NT2/D1 (cell line): ENCODE measurements at regions not wholly inside any gene's neighbourhood (a gene's known extent, or its start where the extent isn't known, plus 50 kb on each side); places are given as distances from the start of the nearest gene placed in this dataset.

Source experiments
- DNase-seq: peaks from one replicate; pipeline ENCODE4 v3.0.0-alpha.2; 2011; ENCODE audit warnings: low read depth, low spot score
- H3K27me3 ChIP-seq: 2 replicates; pipeline ENCODE4 v1.6.0; 2011; ENCODE audit warnings: mild to moderate bottlenecking; ENCODE audit not compliant: insufficient read length, insufficient read depth
- H3K36me3 ChIP-seq: 2 replicates; pipeline ENCODE4 v1.6.1; 2011; ENCODE audit warnings: mild to moderate bottlenecking, low read length, mixed read lengths; ENCODE audit not compliant: insufficient read depth, insufficient read length
- H3K4me1 ChIP-seq: 2 replicates; pipeline ENCODE4 v1.5.1; 2011; ENCODE audit not compliant: insufficient read depth, insufficient read length
- H3K4me3 ChIP-seq: 2 replicates; pipeline ENCODE4 v1.5.1; 2011; ENCODE audit warnings: low read depth; ENCODE audit not compliant: insufficient read length
- H3K9ac ChIP-seq: 2 replicates; pipeline ENCODE4 v1.6.0; 2011; ENCODE audit warnings: low read depth; ENCODE audit not compliant: insufficient read length
- H3K9me3 ChIP-seq: 2 replicates; pipeline ENCODE4 v1.5.1; 2011; ENCODE audit warnings: mild to moderate bottlenecking, low read length; ENCODE audit not compliant: insufficient read depth
- SUZ12 ChIP-seq: IDR thresholded peaks from 2 replicates; pipeline ENCODE4 v1.6.1; 2011; ENCODE audit not compliant: insufficient read length, insufficient read depth; ENCODE audit errors: extremely low read depth
- YY1 ChIP-seq: IDR thresholded peaks from 2 replicates; pipeline ENCODE4 v1.6.1; 2011; ENCODE audit not compliant: insufficient read length, insufficient read depth
- ZNF274 ChIP-seq: IDR thresholded peaks from 2 replicates; pipeline ENCODE4 v1.6.1; 2011; ENCODE audit warnings: mild to moderate bottlenecking, low read depth, low read length

DNA sequence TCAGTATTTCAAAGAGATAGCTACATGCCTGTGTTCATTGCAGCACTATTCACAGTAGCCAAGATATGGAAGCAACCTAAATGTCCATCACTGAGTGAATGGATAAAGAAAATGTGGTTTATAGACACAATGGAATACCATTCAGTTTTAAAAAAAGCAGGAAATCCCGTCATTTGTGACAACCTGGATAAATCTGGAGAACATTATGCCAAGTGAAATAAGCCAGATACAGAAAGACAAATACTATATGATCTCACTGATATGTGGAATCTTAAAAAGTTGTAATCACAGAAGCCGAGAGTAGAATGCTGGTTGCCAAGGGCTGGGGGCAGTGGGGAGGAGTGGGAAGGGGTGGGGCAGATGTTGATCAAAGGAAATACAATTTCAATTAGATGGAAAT, 235.8 kb upstream of the IGFBP3 start:
- DNase-seq, result no peak
- Histone ChIP-seq H3K27me3 (no peaks in the 10 kb centered on the region), H3K4me1 (no peaks in the 10 kb centered on the region), H3K36me3 (no peaks in the 10 kb centered on the region), H3K9me3 (no peaks in the 10 kb centered on the region), H3K4me3 (no peak overlapping the region), H3K9ac (no peak overlapping the region)
- no peak for TF ChIP-seq SUZ12
- no peak for TF ChIP-seq ZNF274
- TF ChIP-seq YY1, result no peak

DNA sequence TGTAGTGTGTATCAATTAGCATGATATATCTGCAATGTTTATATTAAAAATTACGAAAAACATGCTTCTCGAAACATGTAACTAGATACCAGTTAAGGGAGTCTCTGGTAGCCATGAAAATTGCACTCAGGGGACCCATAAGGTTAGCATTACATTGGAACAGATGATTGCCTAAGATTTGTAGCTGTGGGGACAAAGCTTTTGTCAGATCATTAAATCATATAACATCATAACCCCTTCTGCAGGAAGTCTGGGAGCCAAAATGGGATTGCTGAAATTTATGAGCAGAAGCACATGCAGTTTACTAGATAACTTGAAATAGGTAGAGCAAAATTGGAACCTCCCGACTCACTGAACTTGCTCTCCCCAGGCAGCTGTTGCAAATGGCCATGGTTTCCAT, 235.0 kb upstream of the IGFBP3 start:
- Histone ChIP-seq H3K4me3 (no peak overlapping the region), H3K36me3 (no peaks in the 10 kb centered on the region), H3K27me3 (no peaks in the 10 kb centered on the region), H3K9ac (no peak overlapping the region), H3K4me1 (no peaks in the 10 kb centered on the region), H3K9me3 (no peaks in the 10 kb centered on the region)
- DNase-seq, result no peak
- no peak for TF ChIP-seq SUZ12
- TF ChIP-seq ZNF274, result no peak

DNA sequence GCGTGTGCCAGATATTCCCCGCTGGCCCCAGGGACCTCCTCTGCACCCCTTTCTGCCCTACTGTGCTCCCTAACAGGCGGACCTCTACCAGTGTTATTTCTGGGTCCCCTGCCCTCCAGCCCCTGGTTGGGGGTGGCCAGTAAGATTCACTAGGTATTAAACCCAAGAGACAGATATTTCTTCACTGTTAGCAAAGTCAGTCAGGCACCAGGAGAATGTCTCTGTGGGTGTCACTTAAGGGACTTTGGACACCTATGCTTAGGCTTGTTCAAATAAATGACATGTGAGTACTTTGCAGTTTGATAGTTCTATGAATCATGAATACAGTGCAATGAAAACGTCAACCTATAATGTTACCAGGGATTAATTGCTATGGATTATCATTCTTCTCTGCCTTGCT, 234.3 kb upstream of the IGFBP3 start:
- H3K36me3 ChIP-seq, result no peaks in the 10 kb centered on the region
- no peak overlapping the region for H3K9ac ChIP-seq
- no peaks in the 10 kb centered on the region for H3K4me1 ChIP-seq
- no peaks in the 10 kb centered on the region for H3K9me3 ChIP-seq
- DNase-seq, result no peak
- TF ChIP-seq YY1, result no peak
- TF ChIP-seq ZNF274, result no peak
- no peak for TF ChIP-seq SUZ12
- no peak overlapping the region for H3K4me3 ChIP-seq
- no peaks in the 10 kb centered on the region for H3K27me3 ChIP-seq

DNA sequence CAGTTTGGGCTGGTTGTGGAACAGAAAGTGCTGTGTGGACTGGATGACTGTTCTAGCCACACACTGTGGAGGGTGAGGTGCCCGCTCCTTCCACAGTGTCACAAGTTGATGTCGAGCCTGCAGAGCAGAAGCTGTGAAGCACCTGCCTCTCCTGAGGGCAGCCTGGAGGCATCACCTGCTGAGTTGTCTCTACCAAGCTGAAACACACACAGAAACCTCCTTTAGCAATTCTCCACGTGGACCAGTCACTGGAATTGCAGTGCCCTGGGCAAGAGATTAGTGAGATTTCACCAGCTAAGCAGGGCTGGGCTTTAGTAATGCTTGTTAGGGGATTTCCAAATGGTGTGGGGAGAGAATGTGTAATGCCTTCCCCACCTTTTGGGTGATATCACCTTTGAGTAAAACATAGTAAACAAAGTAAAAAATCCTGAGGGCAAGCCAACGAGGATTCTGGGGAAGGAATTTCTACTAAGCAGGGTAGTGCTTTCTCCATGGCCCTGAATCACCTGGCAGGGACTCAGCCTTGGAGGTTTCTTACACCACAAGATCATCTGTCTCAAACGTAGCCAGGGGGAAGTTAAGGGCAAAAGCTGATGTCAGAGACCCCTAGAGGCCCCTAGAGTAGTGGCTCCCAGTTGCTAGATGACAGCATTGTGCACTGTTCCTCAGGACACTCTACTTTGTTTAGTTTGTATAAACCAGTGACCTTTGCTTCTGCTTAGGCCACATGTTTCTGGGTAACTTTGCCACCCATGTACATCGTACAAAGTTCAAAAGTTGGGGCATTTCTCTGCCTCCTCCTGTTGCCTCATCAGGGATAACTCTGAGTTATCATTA, 233.1 kb upstream of the IGFBP3 start:
- no peak overlapping the region for H3K9ac ChIP-seq
- H3K36me3 ChIP-seq, result no peaks in the 10 kb centered on the region
- H3K27me3 ChIP-seq, result no peaks in the 10 kb centered on the region
- TF ChIP-seq SUZ12 (no peak), YY1 (no peak), ZNF274 (no peak)
- DNase-seq, result no peak
- no peaks in the 10 kb centered on the region for H3K9me3 ChIP-seq
- no peaks in the 10 kb centered on the region for H3K4me1 ChIP-seq
- H3K4me3 ChIP-seq, result no peak overlapping the region

DNA sequence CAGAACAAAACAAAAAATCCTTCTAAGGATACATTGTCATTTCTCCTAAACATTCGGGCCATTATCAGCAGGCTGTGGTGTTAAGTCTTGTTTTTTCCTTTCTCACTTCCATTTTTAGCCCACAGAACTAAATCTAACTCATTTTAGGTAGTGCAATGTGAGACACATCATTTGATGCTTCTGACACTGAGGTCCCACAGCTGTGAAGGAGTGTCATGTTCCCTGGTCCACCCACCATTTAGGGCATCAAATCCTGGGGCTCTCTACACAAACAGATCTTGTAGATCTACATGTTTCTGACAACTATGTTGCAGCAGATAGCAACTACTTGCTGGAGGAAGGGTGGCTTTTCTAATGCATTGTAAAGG, 232.5 kb upstream of the IGFBP3 start:
- Histone ChIP-seq H3K27me3 (no peaks in the 10 kb centered on the region), H3K36me3 (no peaks in the 10 kb centered on the region), H3K4me1 (no peaks in the 10 kb centered on the region), H3K9me3 (no peaks in the 10 kb centered on the region), H3K4me3 (no peak overlapping the region), H3K9ac (no peak overlapping the region)
- no peak for TF ChIP-seq ZNF274
- no peak for TF ChIP-seq SUZ12
- no peak for TF ChIP-seq YY1
- no peak for DNase-seq

DNA sequence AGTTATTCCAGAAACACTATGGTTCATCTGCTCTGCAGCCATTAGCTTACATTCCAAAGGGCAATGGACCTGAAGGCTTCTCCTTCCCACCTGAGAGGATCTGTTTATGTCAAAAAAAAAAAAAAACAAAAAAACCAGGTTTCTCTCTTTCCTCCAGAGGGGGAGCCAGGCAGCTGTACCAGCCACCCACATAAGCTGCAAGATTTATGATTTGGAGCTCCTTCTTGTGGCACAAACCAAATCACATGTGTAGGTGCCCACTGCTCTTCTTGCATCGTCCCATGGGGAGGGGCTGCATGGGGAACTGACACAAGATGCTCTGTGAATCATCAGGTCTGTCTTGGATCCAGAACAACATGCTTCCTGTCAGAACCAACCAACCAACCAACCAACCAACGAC, 231.6 kb upstream of the IGFBP3 start:
- no peaks in the 10 kb centered on the region for H3K9me3 ChIP-seq
- H3K9ac ChIP-seq, result no peak overlapping the region
- H3K27me3 ChIP-seq, result no peaks in the 10 kb centered on the region
- H3K36me3 ChIP-seq, result no peaks in the 10 kb centered on the region
- H3K4me3 ChIP-seq, result no peak overlapping the region
- no peaks in the 10 kb centered on the region for H3K4me1 ChIP-seq
- TF ChIP-seq SUZ12 (no peak), YY1 (no peak), ZNF274 (no peak)
- DNase-seq, result no peak

DNA sequence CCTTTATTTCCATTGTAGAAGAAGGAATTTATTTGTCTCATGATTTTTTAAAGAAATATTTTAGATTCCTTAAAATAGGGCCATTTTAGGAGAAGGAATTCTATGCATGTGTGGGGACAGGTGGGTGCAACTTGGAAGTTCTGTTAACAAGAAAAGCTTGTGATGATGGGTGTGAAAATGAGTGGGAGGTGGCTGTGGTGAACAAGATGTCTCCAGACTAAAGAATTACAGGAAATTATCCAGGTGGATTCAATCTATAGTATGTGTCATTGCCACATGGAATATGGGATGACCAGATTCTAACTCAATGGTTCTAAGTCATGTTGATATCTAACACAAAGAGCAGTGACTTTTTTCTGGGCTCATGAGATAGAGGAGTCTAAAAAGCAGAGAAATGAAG, 229.6 kb upstream of the IGFBP3 start:
- no peak for TF ChIP-seq SUZ12
- TF ChIP-seq ZNF274, result no peak
- no peak for TF ChIP-seq YY1
- Histone ChIP-seq H3K9ac (no peak overlapping the region), H3K4me3 (no peak overlapping the region), H3K4me1 (peaks cover 3% of the 10 kb centered on the region), H3K36me3 (no peaks in the 10 kb centered on the region), H3K27me3 (no peaks in the 10 kb centered on the region), H3K9me3 (no peaks in the 10 kb centered on the region)
- no peak for DNase-seq

DNA sequence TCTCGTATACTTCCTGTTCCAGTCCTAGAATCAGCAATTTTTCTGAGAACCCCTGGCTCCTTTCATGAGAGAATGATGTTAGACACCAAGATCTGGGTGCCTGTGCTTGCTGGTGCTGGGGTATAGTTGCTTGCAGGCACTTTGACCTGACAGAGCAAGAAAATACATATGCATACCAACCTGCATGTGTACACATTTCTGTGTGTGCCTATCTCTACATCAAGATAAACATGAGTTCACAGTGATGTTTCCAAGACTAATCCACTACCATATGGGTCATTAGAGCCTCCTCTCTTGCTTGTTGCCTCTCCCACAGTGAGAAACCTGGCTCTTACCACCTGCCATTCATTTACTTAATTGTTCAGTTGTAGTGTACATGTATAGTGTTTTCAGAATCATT, 229.1 kb upstream of the IGFBP3 start:
- no peak overlapping the region for H3K9ac ChIP-seq
- peaks cover 3% of the 10 kb centered on the region for H3K4me1 ChIP-seq
- H3K27me3 ChIP-seq, result no peaks in the 10 kb centered on the region
- no peak for DNase-seq
- no peaks in the 10 kb centered on the region for H3K36me3 ChIP-seq
- no peaks in the 10 kb centered on the region for H3K9me3 ChIP-seq
- TF ChIP-seq SUZ12, result no peak
- TF ChIP-seq ZNF274, result no peak
- no peak for TF ChIP-seq YY1
- no peak overlapping the region for H3K4me3 ChIP-seq
